ENCODE measurements at regions not wholly inside any gene's neighbourhood (a gene's known extent, or its start where the extent isn't known, plus 50 kb on each side); places are given as distances from the start of the nearest gene placed in this dataset.
"Not testable (repeated sequence)": the region's sequence is repeated elsewhere in the genome, so short reads cannot be mapped to it uniquely, and the experiment has no call there.

DNA sequence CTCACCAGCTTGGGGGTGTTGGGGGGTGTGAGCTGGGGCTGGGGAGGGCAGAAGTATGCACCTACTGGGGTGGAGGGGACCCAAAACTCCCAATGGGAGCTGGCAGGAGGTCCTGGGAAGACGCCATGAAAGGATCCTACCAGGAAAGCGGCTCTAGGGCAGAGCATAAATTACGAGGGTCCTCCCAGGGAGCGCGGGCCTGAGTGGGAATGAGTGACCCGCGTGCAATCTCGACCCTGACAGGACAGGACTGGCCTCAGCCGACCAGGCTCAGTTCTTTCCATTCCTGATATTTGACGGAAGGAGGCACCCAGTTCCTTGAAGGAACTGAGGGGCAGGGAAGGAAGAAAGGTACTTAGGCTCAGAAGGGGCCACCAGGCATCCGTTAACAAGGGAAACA is 1452.8 kb upstream of the TPTE start:
- POLR2A ChIA-PET; DNase-seq (ENCODE audit: extremely low spot score); CTCF ChIA-PET: not testable (repeated sequence)

DNA sequence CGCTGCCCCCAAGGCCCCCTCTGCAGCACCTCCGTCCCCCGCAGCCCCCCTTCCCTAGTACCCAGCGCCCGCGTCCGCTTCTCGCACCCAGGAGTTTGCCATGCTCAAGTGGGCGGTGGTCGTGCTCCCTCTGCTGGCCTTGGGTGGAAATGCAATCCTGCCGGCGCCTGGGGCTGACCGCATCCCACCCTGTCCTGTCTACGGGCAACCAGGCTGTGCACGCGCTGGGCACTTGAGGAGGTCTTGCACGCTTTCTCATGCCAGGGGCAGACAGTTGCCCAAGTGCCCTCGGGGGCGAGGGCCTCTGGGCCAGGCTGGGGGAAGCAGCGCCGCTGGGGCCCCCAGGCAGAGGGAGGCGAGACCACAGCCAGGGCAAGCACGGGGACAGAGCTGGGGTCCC is 1450.7 kb upstream of the TPTE start:
- DNase-seq (ENCODE audit: extremely low spot score); CTCF ChIA-PET; POLR2A ChIA-PET: not testable (repeated sequence)

DNA sequence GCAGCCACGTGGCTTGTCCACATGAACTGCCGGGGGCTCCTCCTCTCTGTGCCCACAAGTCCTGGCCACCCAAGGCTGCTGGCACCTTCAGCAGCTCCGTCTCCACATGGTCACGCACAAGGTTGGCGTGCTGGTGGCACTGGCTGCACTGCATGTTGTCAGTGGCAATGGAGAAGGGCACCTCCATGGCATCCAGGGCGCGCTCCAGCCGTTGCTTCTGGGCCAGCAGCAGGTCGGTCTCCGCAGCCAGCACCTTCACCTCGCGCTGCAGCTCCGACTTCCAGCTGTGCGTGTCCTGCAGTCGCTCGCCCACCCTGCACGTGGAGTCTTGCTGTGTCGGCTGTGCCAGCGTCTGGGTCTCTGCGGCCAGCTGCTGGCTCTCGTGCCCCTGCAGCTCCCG is 1448.4 kb upstream of the TPTE start:
- POLR2A ChIA-PET; DNase-seq (ENCODE audit: extremely low spot score); CTCF ChIA-PET: not testable (repeated sequence)

DNA sequence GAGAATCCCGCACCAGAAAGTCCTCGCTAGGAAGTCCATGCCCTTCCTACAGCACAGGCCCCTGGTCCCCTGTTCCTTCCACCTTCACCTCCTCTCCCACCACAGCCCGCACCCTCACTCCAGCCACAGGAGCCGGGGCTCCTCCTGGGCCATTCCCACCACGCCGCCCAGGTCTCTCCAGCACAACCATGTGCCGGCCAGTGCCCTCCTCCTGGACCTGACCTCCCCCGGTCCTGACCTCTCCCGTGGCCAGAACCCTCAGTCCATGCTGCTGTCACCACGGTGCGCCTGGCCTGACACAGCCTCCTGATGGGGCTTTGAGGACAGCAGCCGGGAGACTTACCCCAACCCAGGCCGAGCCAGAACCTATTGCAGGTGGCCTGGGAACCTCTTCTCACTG is 1446.6 kb upstream of the TPTE start:
- DNase-seq (ENCODE audit: extremely low spot score); POLR2A ChIA-PET; CTCF ChIA-PET: not testable (repeated sequence)

- CTCF ChIA-PET; DNase-seq (ENCODE audit: extremely low spot score); POLR2A ChIA-PET: not testable (repeated sequence)
Observed at GRCh38 chr21:9083091-9083826, 1438.1 kb upstream of the TPTE start.

GRCh38 chr21:9086299-9086698 is 1435.1 kb upstream of the TPTE start:
- CTCF ChIA-PET; DNase-seq (ENCODE audit: extremely low spot score); POLR2A ChIA-PET: not testable (repeated sequence)

- DNase-seq (ENCODE audit: extremely low spot score); CTCF ChIA-PET; POLR2A ChIA-PET: not testable (repeated sequence)
Observed at GRCh38 chr21:9087816-9088215, 1433.6 kb upstream of the TPTE start.

DNA sequence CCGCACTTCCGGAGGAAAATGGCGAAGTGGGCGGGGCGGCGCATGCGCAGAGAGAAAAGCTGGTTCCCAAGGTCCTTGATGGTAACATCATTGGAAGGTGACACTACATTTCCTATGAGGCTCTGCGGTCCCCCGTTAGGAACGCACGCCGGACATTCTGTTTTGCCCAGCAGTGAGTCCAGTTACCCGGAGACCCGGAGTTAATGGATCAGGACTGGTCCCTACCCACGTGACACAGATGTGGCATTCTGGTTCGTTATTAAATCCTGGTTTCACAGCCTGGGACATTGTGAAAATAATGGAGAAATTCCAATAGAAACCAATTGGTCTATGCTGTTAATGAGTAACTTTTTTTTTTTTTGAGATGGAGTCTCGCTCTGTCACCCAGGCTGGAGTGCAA is 1391.6 kb upstream of the TPTE start:
- CTCF ChIA-PET; DNase-seq (ENCODE audit: extremely low spot score); POLR2A ChIA-PET: not testable (repeated sequence)

- POLR2A ChIA-PET; DNase-seq (ENCODE audit: extremely low spot score): not testable (repeated sequence)
Observed at GRCh38 chr21:9130817-9131216, 1390.6 kb upstream of the TPTE start.

More at GRCh38 chr21:9130817-9131216, 1390.6 kb upstream of the TPTE start:
- CTCF ChIA-PET = not testable (repeated sequence)
